LNCaP clone FGC (cell line): ENCODE measurements at regions not wholly inside any gene's neighbourhood (a gene's known extent, or its start where the extent isn't known, plus 50 kb on each side); places are given as distances from the start of the nearest gene placed in this dataset.

Experiments
- DNase-seq: peaks from one replicate; pipeline ENCODE4 v3.0.0-alpha.2; 2011; ENCODE audit warnings: low read depth
- H3K4me3 ChIP-seq: 2 replicates; pipeline ENCODE4 v1.5.1; 2011; ENCODE audit warnings: mild to moderate bottlenecking, low read depth, low read length, control low read depth
- TF ChIP-seq, protein P1 (sequence below): IDR thresholded peaks from 2 replicates; pipeline ENCODE4 v1.5.1; 2012; ENCODE audit warnings: mild to moderate bottlenecking; ENCODE audit not compliant: control insufficient read depth, insufficient read depth; ENCODE audit errors: extremely low read depth

DNA sequence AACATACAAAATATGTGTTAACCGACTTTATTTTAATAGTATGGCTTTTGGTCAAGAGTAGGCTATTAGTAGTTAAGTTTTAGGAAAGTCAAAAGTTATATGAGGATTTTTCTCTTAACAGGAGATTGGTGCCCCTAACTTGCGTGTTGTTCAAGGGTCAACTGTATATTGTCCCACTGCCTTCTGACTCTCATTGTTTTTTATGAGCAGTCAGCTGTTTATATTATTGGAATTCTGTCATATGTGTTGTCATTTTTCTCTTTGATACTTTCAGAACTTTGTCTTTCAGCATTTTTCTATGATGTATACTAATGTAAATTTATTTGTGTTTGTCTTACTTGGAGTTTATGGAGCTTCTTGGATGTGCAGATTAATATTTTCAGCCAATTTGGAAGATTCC is 142.1 kb upstream of the CMC1 start:
- no peak overlapping the region for H3K4me3 ChIP-seq
- TF ChIP-seq, protein P1, sequence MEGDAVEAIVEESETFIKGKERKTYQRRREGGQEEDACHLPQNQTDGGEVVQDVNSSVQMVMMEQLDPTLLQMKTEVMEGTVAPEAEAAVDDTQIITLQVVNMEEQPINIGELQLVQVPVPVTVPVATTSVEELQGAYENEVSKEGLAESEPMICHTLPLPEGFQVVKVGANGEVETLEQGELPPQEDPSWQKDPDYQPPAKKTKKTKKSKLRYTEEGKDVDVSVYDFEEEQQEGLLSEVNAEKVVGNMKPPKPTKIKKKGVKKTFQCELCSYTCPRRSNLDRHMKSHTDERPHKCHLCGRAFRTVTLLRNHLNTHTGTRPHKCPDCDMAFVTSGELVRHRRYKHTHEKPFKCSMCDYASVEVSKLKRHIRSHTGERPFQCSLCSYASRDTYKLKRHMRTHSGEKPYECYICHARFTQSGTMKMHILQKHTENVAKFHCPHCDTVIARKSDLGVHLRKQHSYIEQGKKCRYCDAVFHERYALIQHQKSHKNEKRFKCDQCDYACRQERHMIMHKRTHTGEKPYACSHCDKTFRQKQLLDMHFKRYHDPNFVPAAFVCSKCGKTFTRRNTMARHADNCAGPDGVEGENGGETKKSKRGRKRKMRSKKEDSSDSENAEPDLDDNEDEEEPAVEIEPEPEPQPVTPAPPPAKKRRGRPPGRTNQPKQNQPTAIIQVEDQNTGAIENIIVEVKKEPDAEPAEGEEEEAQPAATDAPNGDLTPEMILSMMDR, result no peak
- no peak for DNase-seq

DNA sequence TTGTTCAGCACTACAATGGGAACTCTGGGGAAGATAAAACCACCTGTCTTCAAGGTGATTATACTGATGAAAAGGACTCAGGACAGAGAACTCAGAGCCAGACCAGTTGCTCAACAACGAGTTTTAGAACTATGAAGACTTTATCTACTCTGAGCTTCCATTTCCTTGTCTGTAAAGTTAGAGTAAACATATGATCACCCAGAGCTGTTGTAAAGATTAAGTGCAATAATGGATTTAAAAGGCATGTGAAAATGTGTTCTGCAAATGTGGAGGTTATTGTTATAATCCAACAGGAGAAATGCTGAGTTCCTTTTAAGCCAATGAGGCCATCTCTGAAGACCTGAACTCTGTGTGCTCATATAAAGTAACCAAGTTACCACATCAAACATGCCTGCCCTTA is 139.7 kb upstream of the CMC1 start:
- no peak for DNase-seq
- TF ChIP-seq, protein P1, result no peak
- no peak overlapping the region for H3K4me3 ChIP-seq

DNA sequence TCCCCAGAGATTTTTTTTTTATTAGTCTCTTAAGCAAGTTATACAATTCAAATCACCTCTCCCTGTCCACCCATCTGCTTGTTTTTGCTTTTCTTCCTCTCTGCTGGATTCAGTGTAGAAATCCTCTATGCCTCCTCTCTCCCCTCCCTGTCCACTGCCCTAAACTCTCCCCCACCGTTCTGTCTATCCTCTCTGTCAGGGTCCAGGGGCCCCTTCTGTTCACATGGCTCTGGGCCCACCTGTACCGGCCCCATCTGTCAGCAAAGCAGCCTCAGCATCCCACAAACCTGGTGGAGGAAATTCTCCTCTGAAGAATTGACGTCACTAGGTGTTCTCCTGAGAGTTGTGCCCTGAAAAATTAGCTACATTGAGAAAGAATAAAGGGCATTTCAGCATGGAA is 137.6 kb upstream of the CMC1 start:
- TF ChIP-seq, protein P1, result no peak
- DNase-seq, result no peak
- H3K4me3 ChIP-seq, result no peak overlapping the region

DNA sequence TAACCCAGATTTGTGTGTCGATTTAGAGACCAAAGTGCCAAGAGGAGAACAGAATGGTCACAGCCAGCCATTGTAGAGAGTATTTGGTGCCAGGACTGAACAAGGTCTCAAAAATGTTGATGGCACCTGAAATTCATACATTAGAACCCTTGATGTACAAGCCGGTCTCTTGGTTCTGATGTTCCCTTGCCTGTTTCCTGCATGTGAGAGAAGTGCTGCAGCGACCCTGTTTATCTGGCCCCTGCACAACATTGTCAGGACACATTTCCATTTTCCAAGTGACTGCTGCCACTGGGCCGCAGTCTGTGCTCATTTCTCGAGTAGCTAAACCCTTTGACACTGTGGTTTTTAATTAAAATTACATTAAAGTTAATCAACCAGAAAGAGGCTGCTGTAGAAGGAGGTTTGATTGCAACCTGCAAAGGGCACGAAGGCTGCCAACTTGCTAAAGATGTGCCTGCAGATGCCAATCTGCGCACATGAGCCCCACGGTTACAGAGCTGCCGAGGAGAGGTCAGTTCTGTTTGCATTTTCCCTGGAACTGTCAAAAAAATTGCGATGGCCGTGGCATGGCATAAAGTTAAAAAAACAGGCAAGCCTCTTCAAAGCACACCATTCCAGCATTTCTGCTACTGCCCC is 136.4 kb upstream of the CMC1 start:
- no peak for DNase-seq
- TF ChIP-seq, protein P1, result no peak
- no peak overlapping the region for H3K4me3 ChIP-seq

DNA sequence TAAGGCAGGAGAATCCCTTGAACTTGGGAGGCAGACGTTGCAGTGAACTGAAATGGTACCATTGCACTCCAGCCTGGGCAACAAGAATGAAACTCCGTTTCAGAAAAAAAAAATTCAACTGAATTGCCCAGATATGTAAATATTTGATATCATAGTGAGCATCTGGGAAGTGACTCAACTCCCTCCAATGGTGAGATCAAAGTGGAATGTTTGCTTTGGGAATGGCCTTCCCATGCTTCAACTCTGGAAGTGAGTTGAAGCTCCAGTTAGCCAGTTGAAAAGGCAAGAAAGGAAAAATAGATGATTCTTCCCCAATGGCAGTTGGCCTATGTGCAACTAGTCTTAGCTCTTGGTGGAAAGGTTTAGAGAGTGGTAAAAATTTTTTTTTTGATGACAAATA is 131.6 kb upstream of the CMC1 start:
- H3K4me3 ChIP-seq, result no peak overlapping the region
- no peak for DNase-seq
- TF ChIP-seq, protein P1, result no peak

DNA sequence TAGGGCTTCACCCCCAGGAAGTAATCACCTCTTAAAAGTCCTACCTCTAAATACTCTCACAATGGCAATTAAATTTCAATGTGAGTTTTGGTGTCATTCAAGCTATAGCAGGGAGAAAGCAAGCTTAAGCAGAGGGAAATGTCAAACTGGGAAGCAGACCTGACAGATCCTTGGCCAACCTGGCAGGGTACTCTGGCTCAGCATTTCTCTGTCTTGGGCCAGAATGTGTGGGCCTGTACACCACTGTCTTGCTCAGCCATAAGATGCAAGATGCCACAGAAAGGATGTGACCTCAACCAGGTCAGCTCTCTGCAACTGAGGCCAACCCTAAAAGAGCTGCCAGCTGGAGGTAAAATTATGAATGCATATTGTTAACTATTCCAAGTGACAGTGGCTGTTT is 130.6 kb upstream of the CMC1 start:
- no peak overlapping the region for H3K4me3 ChIP-seq
- no peak for DNase-seq
- TF ChIP-seq, protein P1, result no peak

DNA sequence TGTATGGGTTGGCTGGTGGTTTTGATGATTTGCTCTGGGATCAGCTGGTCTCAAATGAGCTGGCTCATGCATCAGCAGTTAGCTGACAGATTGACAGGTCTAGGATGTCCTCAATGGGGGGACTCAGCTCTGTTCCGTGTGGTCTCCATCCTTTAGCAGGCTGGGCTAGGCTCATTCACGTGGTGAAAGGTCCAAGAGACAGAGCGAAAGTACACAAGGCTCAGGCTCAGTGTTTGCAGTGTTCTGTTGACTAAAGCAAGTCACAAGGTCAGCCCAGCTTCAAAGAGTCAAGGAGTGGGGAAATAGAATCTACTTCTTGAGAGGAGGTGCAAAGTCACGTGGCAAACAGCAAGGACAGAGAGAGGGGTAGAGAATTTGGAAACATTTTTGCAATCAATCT is 126.5 kb upstream of the CMC1 start:
- TF ChIP-seq, protein P1, result no peak
- no peak for DNase-seq
- no peak overlapping the region for H3K4me3 ChIP-seq
